Mesenchymal stem cell (in vitro differentiated cells and primary cell): ENCODE measurements at regions not wholly inside any gene's neighbourhood (a gene's known extent, or its start where the extent isn't known, plus 50 kb on each side); places are given as distances from the start of the nearest gene placed in this dataset.

Experiments used
- DNase-seq: peaks from one replicate; pipeline ENCODE4 v3.0.0-alpha.2; 2013
- H2AFZ ChIP-seq: one replicate; pipeline ENCODE4 v1.6.1; 2013; ENCODE audit warnings: low read depth, mild to moderate bottlenecking, control low read depth, inconsistent platforms, low read length, moderate library complexity
- H2AK5ac ChIP-seq: 2 replicates; pipeline ENCODE4 v1.6.1; 2013; ENCODE audit warnings: low read length, moderate library complexity, mild to moderate bottlenecking, inconsistent platforms; ENCODE audit not compliant: severe bottlenecking
- H2BK120ac ChIP-seq: one replicate; pipeline ENCODE4 v1.6.1; 2013; ENCODE audit warnings: low read depth, mild to moderate bottlenecking, inconsistent platforms, low read length, moderate library complexity
- H2BK12ac ChIP-seq, 2 experiments: one replicate each; pipeline ENCODE4 v1.6.1; 2013; ENCODE audit warnings: inconsistent platforms in 2 of 2, low read length in 2 of 2, mild to moderate bottlenecking in 2 of 2, moderate library complexity in 2 of 2, control low read depth in 1 of 2
- H2BK15ac ChIP-seq: one replicate; pipeline ENCODE4 v1.6.1; 2013; ENCODE audit warnings: mild to moderate bottlenecking, low read depth, inconsistent platforms; ENCODE audit not compliant: poor library complexity, severe bottlenecking
- H2BK5ac ChIP-seq: 2 replicates; pipeline ENCODE4 v1.6.1; 2013; ENCODE audit warnings: low read depth, mild to moderate bottlenecking, low read length, control low read depth, inconsistent platforms; ENCODE audit not compliant: poor library complexity, severe bottlenecking
- H3K14ac ChIP-seq, 2 experiments: one replicate each; pipeline ENCODE4 v1.6.1; 2013; ENCODE audit warnings: inconsistent platforms in 2 of 2, low read length in 2 of 2, control low read depth in 1 of 2, mild to moderate bottlenecking in 1 of 2, moderate library complexity in 1 of 2
- H3K18ac ChIP-seq, 2 experiments: one replicate each; pipeline ENCODE4 v1.6.1; 2013; ENCODE audit warnings: inconsistent platforms in 2 of 2, low read length in 2 of 2, control low read depth in 1 of 2, low read depth in 1 of 2, mild to moderate bottlenecking in 1 of 2
- H3K23ac ChIP-seq, 2 experiments: one replicate each; pipeline ENCODE4 v1.6.1; 2013; ENCODE audit warnings: inconsistent platforms in 2 of 2, low read length in 2 of 2, mild to moderate bottlenecking in 2 of 2, moderate library complexity in 2 of 2, control low read depth in 1 of 2
- H3K27ac ChIP-seq: 2 replicates; pipeline ENCODE4 v1.5.1; 2013; ENCODE audit warnings: mild to moderate bottlenecking, moderate library complexity, low read length, control low read depth, inconsistent platforms; ENCODE audit not compliant: poor library complexity, severe bottlenecking
- H3K27me3 ChIP-seq, 2 experiments: 2 replicates each; pipeline versions ENCODE4 v1.6.1 to v1.7.0; 2013; ENCODE audit warnings: low read length in 2 of 2, mild to moderate bottlenecking in 2 of 2, moderate library complexity in 2 of 2, control low read depth in 1 of 2, inconsistent platforms in 1 of 2; ENCODE audit not compliant: control insufficient read depth in 1 of 2, insufficient read depth in 1 of 2
- H3K36me3 ChIP-seq, 2 experiments: 2 replicates each; pipeline versions ENCODE4 v1.6.1 to v1.7.0; 2013; ENCODE audit warnings: low read length in 2 of 2, control low read depth in 1 of 2, inconsistent platforms in 1 of 2, low read depth in 1 of 2, mild to moderate bottlenecking in 1 of 2; ENCODE audit not compliant: insufficient read depth in 2 of 2, control insufficient read depth in 1 of 2
- H3K4ac ChIP-seq, 2 experiments: one replicate each; pipeline ENCODE4 v1.6.1; 2013; ENCODE audit warnings: inconsistent platforms in 2 of 2, low read length in 2 of 2, mild to moderate bottlenecking in 2 of 2, moderate library complexity in 2 of 2, control low read depth in 1 of 2, low read depth in 1 of 2
- H3K4me1 ChIP-seq: 2 replicates; pipeline ENCODE4 v1.6.1; 2013; ENCODE audit warnings: low read depth, low read length, control low read depth; ENCODE audit not compliant: control insufficient read depth, insufficient read depth
- H3K4me2 ChIP-seq: 2 replicates; pipeline ENCODE4 v1.6.1; 2013; ENCODE audit warnings: low read length, mild to moderate bottlenecking, inconsistent platforms; ENCODE audit not compliant: poor library complexity, severe bottlenecking
- H3K4me3 ChIP-seq, 2 experiments: 2 replicates each; pipeline versions ENCODE4 v1.5.1 to v1.7.0; 2013; ENCODE audit warnings: low read length in 2 of 2, mild to moderate bottlenecking in 2 of 2, control low read depth in 1 of 2, low read depth in 1 of 2; ENCODE audit not compliant: insufficient read depth in 1 of 2
- H3K79me1 ChIP-seq: replicated peaks from 2 replicates; pipeline ENCODE4 v1.6.1; 2013; ENCODE audit warnings: mild to moderate bottlenecking, control low read depth, low read length, inconsistent platforms; ENCODE audit not compliant: poor library complexity, severe bottlenecking
- H3K9ac ChIP-seq: 2 replicates; pipeline ENCODE4 v1.7.0; 2013; ENCODE audit warnings: mild to moderate bottlenecking, low read length, moderate library complexity
- H3K9me3 ChIP-seq: 2 replicates; pipeline ENCODE4 v1.7.0; 2013; ENCODE audit warnings: mild to moderate bottlenecking, low read length; ENCODE audit not compliant: control insufficient read depth
- H4K8ac ChIP-seq: one replicate; pipeline ENCODE4 v1.6.1; 2013; ENCODE audit warnings: inconsistent platforms, mild to moderate bottlenecking, low read length, moderate library complexity
- H4K91ac ChIP-seq: one replicate; pipeline ENCODE4 v1.6.1; 2013; ENCODE audit warnings: mild to moderate bottlenecking, low read length, inconsistent platforms
- WGBS: methylation state at CpG from one replicate; pipeline ENCODE4 v1.1.7; 2013; ENCODE audit warnings: mixed read lengths; 5-methylcytosine and 5-hydroxymethylcytosine counted together

GRCh38 chr12:20257311-20257710, 111.0 kb upstream of the PDE3A start:
- Histone ChIP-seq H2BK5ac (no peak overlapping the region), H3K4ac (no peak overlapping the region), H3K4me2 (no peak overlapping the region), H3K27me3 (no peaks in the 10 kb centered on the region), H3K79me1 (no peaks in the 10 kb centered on the region), H3K36me3 (no peaks in the 10 kb centered on the region), H2AK5ac (no peak overlapping the region), H4K91ac (no peak overlapping the region), H3K4me3 (no peak overlapping the region), H2AFZ (no peak overlapping the region), H3K27ac (no peak overlapping the region), H3K18ac (no peak overlapping the region), H3K4me1 (no peaks in the 10 kb centered on the region), H2BK15ac (no peak overlapping the region), H3K14ac (no peak overlapping the region), H4K8ac (no peak overlapping the region), H2BK12ac (no peak overlapping the region), H3K9me3 (no peaks in the 10 kb centered on the region), H3K9ac (no peak overlapping the region), H3K23ac (no peak overlapping the region), H2BK120ac (no peak overlapping the region)
- no peak for DNase-seq

GRCh38 chr12:20259786-20260185, 108.6 kb upstream of the PDE3A start:
- WGBS, result 100% methylated on average over 2 of the region's 2 CpGs

GRCh38 chr12:20260851-20261250, 107.5 kb upstream of the PDE3A start:
- Histone ChIP-seq H2BK15ac (no peak overlapping the region), H2AK5ac (no peak overlapping the region), H3K79me1 (no peaks in the 10 kb centered on the region), H2BK120ac (no peak overlapping the region), H2AFZ (no peak overlapping the region), H4K8ac (no peak overlapping the region), H4K91ac (no peak overlapping the region), H3K27ac (no peak overlapping the region), H2BK5ac (no peak overlapping the region), H3K36me3 (no peaks in the 10 kb centered on the region), H3K27me3 (no peaks in the 10 kb centered on the region), H3K9me3 (no peaks in the 10 kb centered on the region), H3K4me1 (peaks cover 2% of the 10 kb centered on the region), H2BK12ac (no peak overlapping the region), H3K14ac (no peak overlapping the region), H3K9ac (no peak overlapping the region), H3K4ac (no peak overlapping the region), H3K4me3 (no peak overlapping the region), H3K18ac (no peak overlapping the region), H3K23ac (no peak overlapping the region), H3K4me2 (no peak overlapping the region)
- 93% methylated on average over 2 of the region's 4 CpGs for WGBS
- no peak for DNase-seq

More at GRCh38 chr12:20259786-20260185, 108.6 kb upstream of the PDE3A start:
- no peak overlapping the region for H3K14ac ChIP-seq
- H3K18ac ChIP-seq, result no peak overlapping the region
- no peak overlapping the region for H4K91ac ChIP-seq
- no peak overlapping the region for H3K4me2 ChIP-seq
- H3K27me3 ChIP-seq, result no peaks in the 10 kb centered on the region
- no peak for DNase-seq
- H3K9ac ChIP-seq, result no peak overlapping the region
- H3K4me1 ChIP-seq, result peaks cover 2% of the 10 kb centered on the region
- no peak overlapping the region for H2BK120ac ChIP-seq
- no peaks in the 10 kb centered on the region for H3K36me3 ChIP-seq
- H3K27ac ChIP-seq, result no peak overlapping the region
- no peak overlapping the region for H3K23ac ChIP-seq
- no peak overlapping the region for H2BK12ac ChIP-seq
- no peaks in the 10 kb centered on the region for H3K9me3 ChIP-seq
- no peak overlapping the region for H2AFZ ChIP-seq
- H3K4ac ChIP-seq, result no peak overlapping the region
- H4K8ac ChIP-seq, result no peak overlapping the region
- H2BK5ac ChIP-seq, result no peak overlapping the region
- H2BK15ac ChIP-seq, result no peak overlapping the region
- H3K79me1 ChIP-seq, result no peaks in the 10 kb centered on the region
- no peak overlapping the region for H3K4me3 ChIP-seq
- no peak overlapping the region for H2AK5ac ChIP-seq

- Histone ChIP-seq H2AK5ac (no peak overlapping the region), H3K79me1 (no peaks in the 10 kb centered on the region), H3K4me1 (peaks cover 2% of the 10 kb centered on the region), H3K14ac (no peak overlapping the region), H3K4ac (no peak overlapping the region), H2BK5ac (no peak overlapping the region), H4K8ac (no peak overlapping the region), H3K9me3 (no peaks in the 10 kb centered on the region), H3K4me2 (no peak overlapping the region), H3K9ac (no peak overlapping the region), H3K27ac (no peak overlapping the region), H2BK15ac (no peak overlapping the region), H4K91ac (no peak overlapping the region), H2BK120ac (no peak overlapping the region), H2BK12ac (no peak overlapping the region), H3K27me3 (no peaks in the 10 kb centered on the region), H3K23ac (no peak overlapping the region), H3K36me3 (no peaks in the 10 kb centered on the region), H3K18ac (no peak overlapping the region), H3K4me3 (no peak overlapping the region), H2AFZ (no peak overlapping the region)
- DNase-seq, result no peak
- 96% methylated on average over 2 of the region's 2 CpGs for WGBS
Measured at GRCh38 chr12:20262119-20262518, 106.2 kb upstream of the PDE3A start.
